ENCODE measurements at regions not wholly inside any gene's neighbourhood (a gene's known extent, or its start where the extent isn't known, plus 50 kb on each side); places are given as distances from the start of the nearest gene placed in this dataset.

GRCh38 chr14:24693353-24693737 is 59.4 kb upstream of the GZMB start:
- DNase-seq (ENCODE audit: low spot score), result no peak

DNA sequence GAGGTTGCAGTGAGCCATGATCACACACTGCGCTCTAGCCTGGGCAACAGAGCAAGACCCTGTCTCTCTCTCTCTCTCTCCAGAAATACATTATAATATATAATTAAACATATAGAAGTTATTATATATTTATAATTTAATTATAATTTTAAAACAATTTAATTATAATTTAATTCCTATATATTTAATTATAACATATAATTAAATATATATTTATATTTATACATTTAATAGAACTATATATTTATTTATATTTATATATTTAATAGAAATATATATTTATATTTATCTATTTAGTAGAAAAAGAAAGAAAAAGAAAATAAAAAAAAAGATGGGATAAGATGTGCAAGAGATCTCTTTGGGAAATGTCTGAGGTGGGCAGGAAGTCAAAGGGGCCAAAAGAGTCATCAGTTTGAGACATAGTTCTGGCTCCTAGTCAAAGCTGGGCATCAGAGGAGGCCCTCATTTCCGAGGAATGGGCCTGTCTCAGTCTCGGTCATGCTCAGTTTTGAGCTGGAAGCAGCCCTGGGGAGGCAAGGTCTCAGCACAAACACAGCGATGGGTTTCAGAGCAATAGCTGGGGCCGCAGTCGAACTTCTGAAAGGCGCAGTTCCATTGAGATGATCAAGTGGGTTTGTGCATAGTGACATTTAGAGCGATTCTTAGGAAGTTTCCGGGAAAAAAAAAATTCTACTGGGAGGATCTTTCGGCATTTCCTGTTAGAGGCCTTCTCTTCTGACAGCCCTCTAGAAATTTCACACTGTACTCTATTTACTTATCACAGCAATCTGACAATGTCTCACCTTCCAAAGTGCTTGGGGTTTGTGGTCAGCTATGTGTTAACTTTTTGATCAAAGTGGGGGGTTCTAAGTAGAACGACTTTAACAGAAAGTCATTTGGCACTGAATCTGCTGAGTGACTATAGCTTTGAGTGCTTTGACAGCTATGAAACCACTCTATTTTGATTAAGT is 58.7 kb upstream of the GZMB start:
- no peak for DNase-seq (ENCODE audit: low spot score)

DNA sequence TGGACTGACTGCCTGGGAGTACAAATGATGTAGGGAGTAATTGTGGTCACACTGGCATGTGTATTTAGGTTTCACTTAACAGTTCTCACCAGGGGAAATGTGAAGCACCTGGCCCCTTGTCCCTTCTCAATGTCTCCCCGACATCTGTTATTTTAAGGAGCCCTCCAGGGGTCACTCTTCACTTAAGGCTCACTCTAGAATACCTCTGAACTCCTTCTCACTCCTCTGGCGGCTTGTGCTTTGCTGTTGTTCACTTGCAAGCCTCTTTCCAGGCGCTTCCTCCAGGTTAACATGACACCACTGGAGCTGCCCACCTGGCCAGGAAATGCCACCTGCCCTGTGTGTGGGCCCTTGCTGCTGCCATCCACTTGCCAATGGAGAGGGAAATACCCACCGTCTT is 56.5 kb upstream of the GZMB start:
- no peak for DNase-seq (ENCODE audit: low spot score)

DNA sequence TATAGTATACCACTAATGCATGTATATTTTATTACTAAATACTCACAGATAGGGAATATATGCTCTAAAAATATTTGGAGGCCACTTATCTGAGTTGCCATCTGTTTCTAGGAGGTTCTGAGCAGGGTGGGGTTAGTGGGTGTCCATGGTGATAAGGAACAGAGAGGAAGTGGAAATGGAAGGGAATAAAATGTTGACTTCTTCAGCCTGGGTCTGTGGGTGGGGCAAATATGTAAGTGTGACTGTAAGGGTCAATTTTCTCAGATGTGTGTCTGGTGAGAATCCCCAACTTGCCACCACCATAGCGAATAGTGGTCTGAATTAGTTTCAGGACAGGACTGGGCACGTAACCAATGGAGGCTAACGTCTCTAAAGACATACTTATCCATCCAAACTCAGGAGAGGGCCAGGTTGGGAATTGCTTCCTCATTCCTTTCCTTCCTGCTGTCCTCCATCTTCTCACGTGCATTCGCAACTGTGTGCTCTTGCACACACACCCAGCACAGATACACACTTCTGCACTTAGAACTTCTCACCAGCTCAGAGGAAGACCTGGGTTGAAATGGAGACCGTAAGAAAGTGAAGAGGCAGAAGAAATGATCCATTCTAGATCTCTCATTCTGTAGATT is 54.2 kb upstream of the GZMB start:
- no peak for DNase-seq (ENCODE audit: low spot score)
